HEK293 (cell line): ENCODE measurements at regions not wholly inside any gene's neighbourhood (a gene's known extent, or its start where the extent isn't known, plus 50 kb on each side); places are given as distances from the start of the nearest gene placed in this dataset.

ENCODE experiments used
- CTCF ChIA-PET: fragments of 350-600 bp; formaldehyde crosslinking; extraction: SDS; loops from one replicate; lab custom pipeline; 2021; ENCODE audit warnings: antibody characterized with exemption; lab: Yijun Ruan, JAX
- POLR2A ChIA-PET: fragments of 300-600 bp; formaldehyde crosslinking; extraction: SDS; loops from one replicate; lab custom pipeline; 2020; ENCODE audit warnings: antibody characterized with exemption, inconsistent platforms; lab: Yijun Ruan, JAX
- H3K27ac ChIP-seq: fragments of 200-500 bp; sonication (Bioruptor generic); 2 replicates; pipeline ENCODE4 v1.5.1; 2014; ENCODE audit warnings: low read depth, low read length, control low read depth, inconsistent platforms; ENCODE audit errors: extremely low read depth
- H3K36me3 ChIP-seq, 2 experiments: fragments of 200-500 bp in 1 of 2; sonication (Bioruptor generic) in 1 of 2; 1 replicate in 1 of 2; 2 replicates in 1 of 2; pipeline ENCODE4 v1.5.1; 2014 to 2017; ENCODE audit warnings: inconsistent platforms in 2 of 2, low read length in 2 of 2; ENCODE audit not compliant: control insufficient read depth in 2 of 2, insufficient read depth in 1 of 2
- H3K4me1 ChIP-seq: fragments of 200-500 bp; sonication (Bioruptor generic); 2 replicates; pipeline ENCODE4 v1.5.1; 2014; ENCODE audit warnings: mild to moderate bottlenecking, low read length, inconsistent platforms; ENCODE audit not compliant: control insufficient read depth, insufficient read depth
- H3K4me3 ChIP-seq: 2 replicates; pipeline ENCODE4 v1.5.1; 2011; ENCODE audit warnings: low read depth, mild to moderate bottlenecking, control low read depth, low read length, moderate library complexity
- H3K9me3 ChIP-seq: fragments of 200-500 bp; sonication (Bioruptor generic); 2 replicates; pipeline ENCODE4 v1.5.1; 2014; ENCODE audit warnings: low read depth, low read length, inconsistent platforms; ENCODE audit not compliant: control insufficient read depth, insufficient read depth
- BCL11B ChIP-seq: fragments of 450-650 bp; formaldehyde crosslinking; IDR thresholded peaks from 2 replicates; pipeline ENCODE4 v1.5.1; 2016; ENCODE audit warnings: low read depth, missing biosample characterization, missing genetic modification characterization
- GLIS1 ChIP-seq: fragments of 450-650 bp; formaldehyde crosslinking; IDR thresholded peaks from 2 replicates; pipeline ENCODE4 v1.5.1; 2016; ENCODE audit warnings: missing biosample characterization, missing genetic modification characterization
- HOXA7 ChIP-seq: sonication (generic); formaldehyde crosslinking; IDR thresholded peaks from 2 replicates; pipeline ENCODE4 v1.8.1; 2022; ENCODE audit warnings: missing genetic modification reagents, borderline replicate concordance
- SCRT1 ChIP-seq: fragments of 450-650 bp; formaldehyde crosslinking; IDR thresholded peaks from 2 replicates; pipeline ENCODE4 v1.5.1; 2016; ENCODE audit warnings: missing biosample characterization, missing genetic modification characterization, borderline replicate concordance
- ZNF10 ChIP-seq: fragments of 450-650 bp; formaldehyde crosslinking; IDR thresholded peaks from 2 replicates; pipeline ENCODE4 v1.5.1; 2017; ENCODE audit warnings: missing biosample characterization, missing genetic modification characterization
- ZNF133 ChIP-seq: fragments of 450-650 bp; formaldehyde crosslinking; IDR thresholded peaks from 2 replicates; pipeline ENCODE4 v1.5.1; 2016; ENCODE audit warnings: missing biosample characterization, missing genetic modification characterization
- ZNF146 ChIP-seq: fragments of 450-650 bp; formaldehyde crosslinking; IDR thresholded peaks from 2 replicates; pipeline ENCODE4 v1.5.1; 2016; ENCODE audit warnings: missing biosample characterization, missing genetic modification characterization
- ZNF214 ChIP-seq: fragments of 450-650 bp; formaldehyde crosslinking; IDR thresholded peaks from 2 replicates; pipeline ENCODE4 v1.5.1; 2017; ENCODE audit warnings: missing biosample characterization, mild to moderate bottlenecking, missing genetic modification characterization, borderline replicate concordance
- ZNF266 ChIP-seq: fragments of 450-650 bp; formaldehyde crosslinking; IDR thresholded peaks from 2 replicates; pipeline ENCODE4 v1.5.1; 2016; ENCODE audit warnings: missing biosample characterization, missing genetic modification characterization, low read depth
- ZNF416 ChIP-seq: fragments of 450-650 bp; formaldehyde crosslinking; IDR thresholded peaks from 2 replicates; pipeline ENCODE4 v1.5.1; 2016; ENCODE audit warnings: missing biosample characterization, missing genetic modification characterization
- ZNF514 ChIP-seq: fragments of 450-650 bp; formaldehyde crosslinking; IDR thresholded peaks from 2 replicates; pipeline ENCODE4 v1.5.1; 2016; ENCODE audit warnings: missing biosample characterization, missing genetic modification characterization
- ZNF571 ChIP-seq: fragments of 450-650 bp; formaldehyde crosslinking; IDR thresholded peaks from 2 replicates; pipeline ENCODE4 v1.5.0; 2017; ENCODE audit warnings: missing biosample characterization, missing genetic modification characterization
- ZNF585B ChIP-seq: fragments of 450-650 bp; formaldehyde crosslinking; IDR thresholded peaks from 2 replicates; pipeline ENCODE4 v1.5.1; 2016; ENCODE audit warnings: missing biosample characterization, missing genetic modification characterization
- ZNF596 ChIP-seq: fragments of 450-650 bp; IDR thresholded peaks from 2 replicates; pipeline ENCODE4 v1.5.0; 2018; ENCODE audit warnings: missing biosample characterization, mild to moderate bottlenecking, missing genetic modification characterization, moderate library complexity
- ZNF600 ChIP-seq: fragments of 450-650 bp; formaldehyde crosslinking; IDR thresholded peaks from 2 replicates; pipeline ENCODE4 v1.5.1; 2016; ENCODE audit warnings: missing biosample characterization, missing genetic modification characterization
- ZNF610 ChIP-seq: fragments of 450-650 bp; formaldehyde crosslinking; IDR thresholded peaks from 2 replicates; pipeline ENCODE4 v1.5.1; 2016; ENCODE audit warnings: missing biosample characterization, missing genetic modification characterization, borderline replicate concordance
- ZNF626 ChIP-seq: fragments of 450-650 bp; sonication (Bioruptor Pico); formaldehyde crosslinking; IDR thresholded peaks from 2 replicates; pipeline ENCODE4 v1.5.1; 2018; ENCODE audit warnings: missing biosample characterization, missing genetic modification characterization, inconsistent platforms
- ZNF76 ChIP-seq: fragments of 450-650 bp; formaldehyde crosslinking; IDR thresholded peaks from 2 replicates; pipeline ENCODE4; 2016; ENCODE audit warnings: low read depth, missing biosample characterization, missing genetic modification characterization, borderline replicate concordance
- ZSCAN23 ChIP-seq: fragments of 450-650 bp; formaldehyde crosslinking; IDR thresholded peaks from 2 replicates; pipeline ENCODE4 v1.5.1; 2016; ENCODE audit warnings: missing biosample characterization, missing genetic modification characterization
- TF ChIP-seq, protein P1 (sequence below): fragments of 450-650 bp; formaldehyde crosslinking; IDR thresholded peaks from 2 replicates; pipeline ENCODE4 v1.5.1; 2016; ENCODE audit warnings: missing biosample characterization, missing genetic modification characterization
- TF ChIP-seq, protein P2 (sequence below): fragments of 450-650 bp; formaldehyde crosslinking; IDR thresholded peaks from 2 replicates; pipeline ENCODE4 v1.5.0; 2017; ENCODE audit warnings: missing biosample characterization, missing genetic modification characterization, borderline replicate concordance
- TF ChIP-seq, protein P3 (sequence below): fragments of 450-650 bp; formaldehyde crosslinking; IDR thresholded peaks from 2 replicates; pipeline ENCODE4 v1.5.1; 2017; ENCODE audit warnings: missing biosample characterization, missing genetic modification characterization

DNA sequence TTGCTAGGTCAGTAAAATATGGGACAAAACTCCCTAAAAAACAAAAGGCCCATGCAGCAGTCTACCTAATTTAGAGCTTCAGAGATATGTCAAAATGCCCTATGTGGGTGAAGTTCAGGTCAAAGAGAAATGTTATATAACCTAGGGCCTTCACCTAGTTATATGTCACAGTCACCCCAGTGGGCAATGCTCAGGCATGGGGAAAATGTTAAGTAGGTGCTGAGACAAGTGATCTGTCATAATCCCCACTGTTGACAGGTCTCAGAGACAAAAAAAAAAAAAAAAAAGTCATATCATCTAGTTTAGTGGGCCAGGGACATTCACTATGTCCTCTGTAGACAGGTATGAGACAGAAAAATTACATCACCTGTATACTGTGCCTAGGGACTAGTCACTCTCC lies 128.6 kb upstream of the ZNF91 start:
- H3K4me1 ChIP-seq: no peaks in the 10 kb centered on the region
- H3K36me3 ChIP-seq: no peaks in the 10 kb centered on the region
- H3K4me3 ChIP-seq: no peak overlapping the region
- no peak for TF ChIP-seq HOXA7
- TF ChIP-seq ZNF133: no peak
- TF ChIP-seq ZNF10: no peak
- TF ChIP-seq ZNF76 (tag by site-specific recombination): no peak
- TF ChIP-seq ZNF596: no peak
- TF ChIP-seq, protein P1, sequence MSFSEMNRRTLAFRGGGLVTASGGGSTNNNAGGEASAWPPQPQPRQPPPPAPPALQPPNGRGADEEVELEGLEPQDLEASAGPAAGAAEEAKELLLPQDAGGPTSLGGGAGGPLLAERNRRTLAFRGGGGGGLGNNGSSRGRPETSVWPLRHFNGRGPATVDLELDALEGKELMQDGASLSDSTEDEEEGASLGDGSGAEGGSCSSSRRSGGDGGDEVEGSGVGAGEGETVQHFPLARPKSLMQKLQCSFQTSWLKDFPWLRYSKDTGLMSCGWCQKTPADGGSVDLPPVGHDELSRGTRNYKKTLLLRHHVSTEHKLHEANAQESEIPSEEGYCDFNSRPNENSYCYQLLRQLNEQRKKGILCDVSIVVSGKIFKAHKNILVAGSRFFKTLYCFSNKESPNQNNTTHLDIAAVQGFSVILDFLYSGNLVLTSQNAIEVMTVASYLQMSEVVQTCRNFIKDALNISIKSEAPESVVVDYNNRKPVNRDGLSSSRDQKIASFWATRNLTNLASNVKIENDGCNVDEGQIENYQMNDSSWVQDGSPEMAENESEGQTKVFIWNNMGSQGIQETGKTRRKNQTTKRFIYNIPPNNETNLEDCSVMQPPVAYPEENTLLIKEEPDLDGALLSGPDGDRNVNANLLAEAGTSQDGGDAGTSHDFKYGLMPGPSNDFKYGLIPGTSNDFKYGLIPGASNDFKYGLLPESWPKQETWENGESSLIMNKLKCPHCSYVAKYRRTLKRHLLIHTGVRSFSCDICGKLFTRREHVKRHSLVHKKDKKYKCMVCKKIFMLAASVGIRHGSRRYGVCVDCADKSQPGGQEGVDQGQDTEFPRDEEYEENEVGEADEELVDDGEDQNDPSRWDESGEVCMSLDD (tag by site-specific recombination): no peak
- no peak for TF ChIP-seq ZNF600 (tag by site-specific recombination)
- no peak overlapping the region for H3K27ac ChIP-seq
- no peaks in the 10 kb centered on the region for H3K9me3 ChIP-seq
- CTCF ChIA-PET: interaction anchor here (0.6 kb wide), 1 partner anchor 83 kb away, joined by 4 read pairs; no protein-coding TSS in a partner anchor
- POLR2A ChIA-PET: no interaction called here

DNA sequence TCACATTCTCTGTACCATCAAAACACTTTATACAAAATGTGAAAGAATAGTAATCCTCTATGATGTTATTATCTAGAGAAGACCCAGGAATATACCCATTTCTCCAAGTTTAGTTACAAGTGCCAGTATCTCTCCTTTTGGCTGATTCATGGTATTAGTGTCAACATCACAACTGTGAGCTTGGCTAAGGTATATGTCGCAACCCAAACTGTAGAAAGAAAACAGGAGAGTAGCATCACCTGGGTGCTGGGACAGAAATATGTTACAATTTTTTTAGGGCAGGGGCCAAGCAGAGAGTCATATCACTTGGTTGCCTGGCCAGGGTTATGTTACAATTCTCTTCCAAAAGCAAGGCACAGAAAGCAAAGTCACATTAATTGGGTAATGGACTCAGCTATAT lies 127.2 kb upstream of the ZNF91 start:
- Histone ChIP-seq H3K4me1 (no peaks in the 10 kb centered on the region), H3K36me3 (no peaks in the 10 kb centered on the region), H3K9me3 (no peaks in the 10 kb centered on the region)
- TF ChIP-seq ZNF146 (tag by site-specific recombination) (no peak), GLIS1 (tag by site-specific recombination) (no peak), ZNF266 (tag by site-specific recombination) (no peak), ZNF585B (tag by site-specific recombination) (no peak), BCL11B (tag by site-specific recombination) (no peak), ZNF571 (tag by site-specific recombination) (no peak), ZSCAN23 (tag by site-specific recombination) (no peak), ZNF514 (tag by site-specific recombination) (no peak), SCRT1 (tag by site-specific recombination) (no peak), ZNF610 (tag by site-specific recombination) (no peak), ZNF416 (no peak), ZNF214 (tag by site-specific recombination) (no peak), ZNF626 (no peak)
- TF ChIP-seq, protein P2, sequence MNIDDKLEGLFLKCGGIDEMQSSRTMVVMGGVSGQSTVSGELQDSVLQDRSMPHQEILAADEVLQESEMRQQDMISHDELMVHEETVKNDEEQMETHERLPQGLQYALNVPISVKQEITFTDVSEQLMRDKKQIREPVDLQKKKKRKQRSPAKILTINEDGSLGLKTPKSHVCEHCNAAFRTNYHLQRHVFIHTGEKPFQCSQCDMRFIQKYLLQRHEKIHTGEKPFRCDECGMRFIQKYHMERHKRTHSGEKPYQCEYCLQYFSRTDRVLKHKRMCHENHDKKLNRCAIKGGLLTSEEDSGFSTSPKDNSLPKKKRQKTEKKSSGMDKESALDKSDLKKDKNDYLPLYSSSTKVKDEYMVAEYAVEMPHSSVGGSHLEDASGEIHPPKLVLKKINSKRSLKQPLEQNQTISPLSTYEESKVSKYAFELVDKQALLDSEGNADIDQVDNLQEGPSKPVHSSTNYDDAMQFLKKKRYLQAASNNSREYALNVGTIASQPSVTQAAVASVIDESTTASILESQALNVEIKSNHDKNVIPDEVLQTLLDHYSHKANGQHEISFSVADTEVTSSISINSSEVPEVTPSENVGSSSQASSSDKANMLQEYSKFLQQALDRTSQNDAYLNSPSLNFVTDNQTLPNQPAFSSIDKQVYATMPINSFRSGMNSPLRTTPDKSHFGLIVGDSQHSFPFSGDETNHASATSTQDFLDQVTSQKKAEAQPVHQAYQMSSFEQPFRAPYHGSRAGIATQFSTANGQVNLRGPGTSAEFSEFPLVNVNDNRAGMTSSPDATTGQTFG (tag by site-specific recombination): no peak
- TF ChIP-seq, protein P3, sequence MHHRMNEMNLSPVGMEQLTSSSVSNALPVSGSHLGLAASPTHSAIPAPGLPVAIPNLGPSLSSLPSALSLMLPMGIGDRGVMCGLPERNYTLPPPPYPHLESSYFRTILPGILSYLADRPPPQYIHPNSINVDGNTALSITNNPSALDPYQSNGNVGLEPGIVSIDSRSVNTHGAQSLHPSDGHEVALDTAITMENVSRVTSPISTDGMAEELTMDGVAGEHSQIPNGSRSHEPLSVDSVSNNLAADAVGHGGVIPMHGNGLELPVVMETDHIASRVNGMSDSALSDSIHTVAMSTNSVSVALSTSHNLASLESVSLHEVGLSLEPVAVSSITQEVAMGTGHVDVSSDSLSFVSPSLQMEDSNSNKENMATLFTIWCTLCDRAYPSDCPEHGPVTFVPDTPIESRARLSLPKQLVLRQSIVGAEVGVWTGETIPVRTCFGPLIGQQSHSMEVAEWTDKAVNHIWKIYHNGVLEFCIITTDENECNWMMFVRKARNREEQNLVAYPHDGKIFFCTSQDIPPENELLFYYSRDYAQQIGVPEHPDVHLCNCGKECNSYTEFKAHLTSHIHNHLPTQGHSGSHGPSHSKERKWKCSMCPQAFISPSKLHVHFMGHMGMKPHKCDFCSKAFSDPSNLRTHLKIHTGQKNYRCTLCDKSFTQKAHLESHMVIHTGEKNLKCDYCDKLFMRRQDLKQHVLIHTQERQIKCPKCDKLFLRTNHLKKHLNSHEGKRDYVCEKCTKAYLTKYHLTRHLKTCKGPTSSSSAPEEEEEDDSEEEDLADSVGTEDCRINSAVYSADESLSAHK (tag by site-specific recombination): no peak
- TF ChIP-seq, all 188 proteins: peak for 0
- no peak overlapping the region for H3K4me3 ChIP-seq
- H3K27ac ChIP-seq: no peak overlapping the region
- ChIA-PET CTCF (no interaction called here), POLR2A (no interaction called here)
